Astrocyte (in vitro differentiated cells and primary cell): ENCODE measurements at regions not wholly inside any gene's neighbourhood (a gene's known extent, or its start where the extent isn't known, plus 50 kb on each side); places are given as distances from the start of the nearest gene placed in this dataset.

ENCODE experiments used
- DNase-seq: peaks from one replicate; pipeline ENCODE4 v3.0.0-alpha.2; 2010; ENCODE audit warnings: low read depth
- FAIRE-seq: peaks from 2 replicates; lab custom pipeline; 2011; peaks lifted over from hg19 to GRCh38; lab: Jason Lieb, UNC
- H2AFZ ChIP-seq: 2 replicates; pipeline ENCODE4 v1.6.0; 2012; ENCODE audit warnings: low read depth, low read length, inconsistent platforms
- H3K27ac ChIP-seq: 2 replicates; pipeline ENCODE4 v1.5.1; 2011; ENCODE audit warnings: low read depth, low read length, inconsistent platforms
- H3K27me3 ChIP-seq: 2 replicates; pipeline ENCODE4 v1.6.0; 2011; ENCODE audit warnings: low read length, inconsistent platforms; ENCODE audit not compliant: insufficient read depth
- H3K36me3 ChIP-seq: 2 replicates; pipeline ENCODE4 v1.5.1; 2011; ENCODE audit warnings: low read length, inconsistent platforms; ENCODE audit not compliant: insufficient read depth
- H3K4me1 ChIP-seq: 2 replicates; pipeline ENCODE4 v1.5.1; 2011; ENCODE audit warnings: low read length, inconsistent platforms; ENCODE audit not compliant: insufficient read depth
- H3K4me2 ChIP-seq: 2 replicates; pipeline ENCODE4 v1.6.0; 2012; ENCODE audit warnings: low read length, inconsistent platforms
- H3K4me3 ChIP-seq: 2 replicates; pipeline ENCODE4 v1.5.1; 2011; ENCODE audit warnings: low read depth, mild to moderate bottlenecking, low read length, inconsistent platforms; ENCODE audit not compliant: insufficient read depth
- H3K79me2 ChIP-seq: 2 replicates; pipeline ENCODE4 v1.6.0; 2012; ENCODE audit warnings: mild to moderate bottlenecking, low read length, inconsistent platforms; ENCODE audit not compliant: insufficient read depth
- H3K9ac ChIP-seq: 2 replicates; pipeline ENCODE4 v1.6.0; 2012; ENCODE audit warnings: mild to moderate bottlenecking, low read length, inconsistent platforms
- H3K9me3 ChIP-seq: 2 replicates; pipeline ENCODE4 v1.5.1; 2012; ENCODE audit warnings: low read depth, mild to moderate bottlenecking, low read length, inconsistent platforms; ENCODE audit not compliant: insufficient read depth
- H4K20me1 ChIP-seq: 2 replicates; pipeline ENCODE4 v1.6.0; 2012; ENCODE audit warnings: low read length, inconsistent platforms; ENCODE audit not compliant: insufficient read depth
- H3K27ac Mint-ChIP-seq: one replicate; pipeline ENCODE4 v1.8.0; 2021; ENCODE audit warnings: mild to moderate bottlenecking, mixed read lengths; ENCODE audit not compliant: unreplicated experiment
- H3K27me3 Mint-ChIP-seq: one replicate; pipeline ENCODE4 v1.8.0; 2021; ENCODE audit warnings: low read depth, mixed read lengths; ENCODE audit not compliant: unreplicated experiment
- H3K36me3 Mint-ChIP-seq: one replicate; pipeline ENCODE4 v1.8.0; 2021; ENCODE audit warnings: low read depth, mixed read lengths; ENCODE audit not compliant: unreplicated experiment
- H3K4me1 Mint-ChIP-seq: one replicate; pipeline ENCODE4 v1.8.0; 2021; ENCODE audit warnings: low read depth, mixed read lengths; ENCODE audit not compliant: unreplicated experiment
- H3K4me3 Mint-ChIP-seq: one replicate; pipeline ENCODE4 v1.8.0; 2021; ENCODE audit warnings: mild to moderate bottlenecking, moderate library complexity, mixed read lengths; ENCODE audit not compliant: unreplicated experiment
- H3K9me3 Mint-ChIP-seq: one replicate; pipeline ENCODE4 v1.8.0; 2021; ENCODE audit warnings: mild to moderate bottlenecking, mixed read lengths; ENCODE audit not compliant: unreplicated experiment
- CTCF ChIP-seq: IDR thresholded peaks from 2 replicates; pipeline ENCODE4 v1.5.1; 2011; ENCODE audit warnings: low read depth, mild to moderate bottlenecking, inconsistent platforms, low read length, moderate library complexity; ENCODE audit not compliant: insufficient read depth
- EZH2 ChIP-seq: IDR thresholded peaks from 2 replicates; pipeline ENCODE4 v1.6.1; 2012; ENCODE audit warnings: mild to moderate bottlenecking, low read length, inconsistent platforms; ENCODE audit not compliant: insufficient read depth

- Mint-ChIP-seq H3K36me3 (no peaks in the 10 kb centered on the region), H3K27me3 (no peaks in the 10 kb centered on the region), H3K4me3 (no peak overlapping the region), H3K4me1 (peaks cover 7% of the 10 kb centered on the region), H3K9me3 (no peaks in the 10 kb centered on the region), H3K27ac (peak overlapping the region; percentile 43)
- H3K9me3 ChIP-seq: no peaks in the 10 kb centered on the region
- no peaks in the 10 kb centered on the region for H3K27me3 ChIP-seq
- H3K9ac ChIP-seq: no peak overlapping the region
- H4K20me1 ChIP-seq: no peaks in the 10 kb centered on the region
- DNase-seq (peak; percentile 2), FAIRE-seq (no peak)
- H3K4me2 ChIP-seq: no peak overlapping the region
- no peaks in the 10 kb centered on the region for H3K36me3 ChIP-seq
- H2AFZ ChIP-seq: peak overlapping the region; percentile 40
- TF ChIP-seq CTCF (no peak), EZH2 (no peak)
- no peaks in the 10 kb centered on the region for H3K79me2 ChIP-seq
- no peak overlapping the region for H3K27ac ChIP-seq
- H3K4me3 ChIP-seq: no peak overlapping the region
- H3K4me1 ChIP-seq: peaks cover 4% of the 10 kb centered on the region
These were observed 202.8 kb upstream of the SMIM30 start for GRCh38 chr7:113321201-113321600.

- H4K20me1 ChIP-seq: no peaks in the 10 kb centered on the region
- no peak overlapping the region for H3K27ac Mint-ChIP-seq
- H3K4me2 ChIP-seq: no peak overlapping the region
- H3K79me2 ChIP-seq: no peaks in the 10 kb centered on the region
- no peak for DNase-seq
- no peaks in the 10 kb centered on the region for H3K27me3 ChIP-seq
- H3K4me1 Mint-ChIP-seq: peaks cover 7% of the 10 kb centered on the region
- H3K9me3 Mint-ChIP-seq: no peaks in the 10 kb centered on the region
- no peak overlapping the region for H3K4me3 ChIP-seq
- no peaks in the 10 kb centered on the region for H3K9me3 ChIP-seq
- H3K36me3 ChIP-seq: no peaks in the 10 kb centered on the region
- no peak overlapping the region for H3K4me3 Mint-ChIP-seq
- H2AFZ ChIP-seq: no peak overlapping the region
- no peak overlapping the region for H3K27ac ChIP-seq
- H3K4me1 ChIP-seq: peaks cover 4% of the 10 kb centered on the region
- no peak overlapping the region for H3K9ac ChIP-seq
- TF ChIP-seq EZH2 (no peak), CTCF (no peak)
- H3K27me3 Mint-ChIP-seq: no peaks in the 10 kb centered on the region
- no peaks in the 10 kb centered on the region for H3K36me3 Mint-ChIP-seq
- no peak for FAIRE-seq
These were observed 202.1 kb upstream of the SMIM30 start for GRCh38 chr7:113320419-113320818.

GRCh38 chr7:113314594-113314993 is 196.2 kb upstream of the SMIM30 start:
- no peaks in the 10 kb centered on the region for H3K9me3 ChIP-seq
- H3K36me3 ChIP-seq: no peaks in the 10 kb centered on the region
- no peak overlapping the region for H3K4me2 ChIP-seq
- no peak overlapping the region for H3K4me3 Mint-ChIP-seq
- H3K27me3 ChIP-seq: no peaks in the 10 kb centered on the region
- H3K4me1 ChIP-seq: no peaks in the 10 kb centered on the region
- H3K27me3 Mint-ChIP-seq: no peaks in the 10 kb centered on the region
- no peak overlapping the region for H3K9ac ChIP-seq
- H3K36me3 Mint-ChIP-seq: no peaks in the 10 kb centered on the region
- no peak overlapping the region for H3K27ac ChIP-seq
- H3K27ac Mint-ChIP-seq: no peak overlapping the region
- H2AFZ ChIP-seq: no peak overlapping the region
- no peaks in the 10 kb centered on the region for H3K4me1 Mint-ChIP-seq
- H3K79me2 ChIP-seq: no peaks in the 10 kb centered on the region
- H3K4me3 ChIP-seq: no peak overlapping the region
- no peaks in the 10 kb centered on the region for H3K9me3 Mint-ChIP-seq
- TF ChIP-seq CTCF: no peak
- no peak for TF ChIP-seq EZH2
- FAIRE-seq (no peak), DNase-seq (no peak)
- H4K20me1 ChIP-seq: no peaks in the 10 kb centered on the region
